ENCODE measurements at regions not wholly inside any gene's neighbourhood (a gene's known extent, or its start where the extent isn't known, plus 50 kb on each side); places are given as distances from the start of the nearest gene placed in this dataset.

DNA sequence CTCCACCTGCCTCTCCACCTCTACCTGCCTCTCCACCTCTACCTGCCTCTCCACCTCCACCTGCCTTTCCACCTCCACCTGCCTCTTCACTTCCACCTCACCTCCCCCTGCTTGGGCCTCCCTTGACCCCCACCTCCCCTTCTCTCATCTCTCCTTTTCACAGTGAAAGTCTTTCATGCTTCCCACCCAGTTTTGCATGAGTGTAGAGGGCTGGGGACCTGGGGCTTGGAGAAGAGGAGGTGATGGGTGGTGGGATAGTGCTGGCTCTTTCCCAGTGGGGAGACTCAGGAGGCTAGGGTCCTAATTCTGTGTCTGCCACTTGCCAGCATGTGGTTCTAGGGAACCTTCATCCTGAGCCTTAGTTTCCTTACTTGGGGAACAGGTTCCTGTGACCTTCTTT is 316.2 kb upstream of the C1orf174 start:
- dilution Hi-C loops (cut with HindIII; ENCODE audit: low sequenced_read_pairs, unreplicated experiment) = no loop called here
- POLR2A ChIA-PET (ENCODE audit: unreplicated experiment) = no interaction called here

More for the DNA sequence above, 316.2 kb upstream of the C1orf174 start:
- Histone ChIP-seq H3K27ac (ENCODE audit: insufficient read depth, low read length) (no peak overlapping the region), H3K9me1 (ENCODE audit: insufficient read depth, low read length) (no peaks in the 10 kb centered on the region), H4K91ac (ENCODE audit: insufficient read depth, low read depth, low read length) (no peak overlapping the region), H2BK5ac (ENCODE audit: low read depth, low read length, poor library complexity, severe bottlenecking) (no peak overlapping the region), H3K18ac (ENCODE audit: low read depth, low read length) (no peak overlapping the region), H3K4me1 (ENCODE audit: control insufficient read depth, insufficient read depth, low read length) (no peaks in the 10 kb centered on the region), H3K27me3 (ENCODE audit: control insufficient read depth, insufficient read depth, low read length) (no peaks in the 10 kb centered on the region), H4K5ac (ENCODE audit: low read depth, low read length) (no peak overlapping the region), H3K9ac (ENCODE audit: low read depth, low read length) (no peak overlapping the region), H3K4me2 (ENCODE audit: low read depth, low read length) (no peak overlapping the region), H4K20me1 (ENCODE audit: insufficient read depth, low read length) (no peaks in the 10 kb centered on the region), H3K4ac (ENCODE audit: low read depth, low read length) (no peak overlapping the region), H3K9me3 (ENCODE audit: control insufficient read depth, insufficient read depth, low read length) (peaks cover 48% of the 10 kb centered on the region), H3K4me3 (ENCODE audit: insufficient read depth, low read depth, low read length) (no peak overlapping the region), H2AFZ (replicated peaks; ENCODE audit: low read length, poor library complexity) (no peak overlapping the region), H3K79me1 (ENCODE audit: low read depth in 1 of 2, low read length in 2 of 2) (no peaks in the 10 kb centered on the region), H2BK120ac (ENCODE audit: low read depth, low read length) (no peak overlapping the region), H3K36me3 (ENCODE audit: control insufficient read depth, insufficient read depth, low read length) (no peaks in the 10 kb centered on the region), H2BK20ac (ENCODE audit: low read depth, low read length) (no peak overlapping the region), H2AK9ac (replicated peaks; ENCODE audit: low read depth, low read length, poor library complexity) (no peak overlapping the region), H2AK5ac (ENCODE audit: low read depth, low read length) (no peak overlapping the region), H2BK15ac (ENCODE audit: low read depth, low read length) (no peak overlapping the region), H4K8ac (ENCODE audit: low read depth in 2 of 2, low read length in 2 of 2) (no peak overlapping the region), H3K56ac (ENCODE audit: extremely low read depth, insufficient read depth, low read length) (no peak overlapping the region), H3K23ac (ENCODE audit: low read depth, low read length) (no peak overlapping the region), H3K14ac (replicated peaks; ENCODE audit: low read depth, low read length) (no peak overlapping the region)
- ATAC-seq (ENCODE audit: low read depth) (no peak), DNase-seq (no peak)
- TF ChIP-seq BHLHE40 (IDR thresholded peaks at IDR 0.05; ENCODE audit: low read depth, low read length) = no peak
- TF ChIP-seq NFE2L2 (IDR thresholded peaks at IDR 0.05; ENCODE audit: low read depth, low read length) = no peak
- TF ChIP-seq FOS (IDR thresholded peaks at IDR 0.05; ENCODE audit: low read depth, low read length) = no peak
- TF ChIP-seq MAZ (IDR thresholded peaks at IDR 0.05; ENCODE audit: borderline replicate concordance, low read depth, low read length) = no peak
- TF ChIP-seq RAD21 (IDR thresholded peaks at IDR 0.05; ENCODE audit: low read length) = no peak
- TF ChIP-seq, protein P1, sequence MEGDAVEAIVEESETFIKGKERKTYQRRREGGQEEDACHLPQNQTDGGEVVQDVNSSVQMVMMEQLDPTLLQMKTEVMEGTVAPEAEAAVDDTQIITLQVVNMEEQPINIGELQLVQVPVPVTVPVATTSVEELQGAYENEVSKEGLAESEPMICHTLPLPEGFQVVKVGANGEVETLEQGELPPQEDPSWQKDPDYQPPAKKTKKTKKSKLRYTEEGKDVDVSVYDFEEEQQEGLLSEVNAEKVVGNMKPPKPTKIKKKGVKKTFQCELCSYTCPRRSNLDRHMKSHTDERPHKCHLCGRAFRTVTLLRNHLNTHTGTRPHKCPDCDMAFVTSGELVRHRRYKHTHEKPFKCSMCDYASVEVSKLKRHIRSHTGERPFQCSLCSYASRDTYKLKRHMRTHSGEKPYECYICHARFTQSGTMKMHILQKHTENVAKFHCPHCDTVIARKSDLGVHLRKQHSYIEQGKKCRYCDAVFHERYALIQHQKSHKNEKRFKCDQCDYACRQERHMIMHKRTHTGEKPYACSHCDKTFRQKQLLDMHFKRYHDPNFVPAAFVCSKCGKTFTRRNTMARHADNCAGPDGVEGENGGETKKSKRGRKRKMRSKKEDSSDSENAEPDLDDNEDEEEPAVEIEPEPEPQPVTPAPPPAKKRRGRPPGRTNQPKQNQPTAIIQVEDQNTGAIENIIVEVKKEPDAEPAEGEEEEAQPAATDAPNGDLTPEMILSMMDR (conservative IDR thresholded peaks at IDR 0.05; ENCODE audit: low read depth, low read length) = no peak
- TF ChIP-seq, protein P2, sequence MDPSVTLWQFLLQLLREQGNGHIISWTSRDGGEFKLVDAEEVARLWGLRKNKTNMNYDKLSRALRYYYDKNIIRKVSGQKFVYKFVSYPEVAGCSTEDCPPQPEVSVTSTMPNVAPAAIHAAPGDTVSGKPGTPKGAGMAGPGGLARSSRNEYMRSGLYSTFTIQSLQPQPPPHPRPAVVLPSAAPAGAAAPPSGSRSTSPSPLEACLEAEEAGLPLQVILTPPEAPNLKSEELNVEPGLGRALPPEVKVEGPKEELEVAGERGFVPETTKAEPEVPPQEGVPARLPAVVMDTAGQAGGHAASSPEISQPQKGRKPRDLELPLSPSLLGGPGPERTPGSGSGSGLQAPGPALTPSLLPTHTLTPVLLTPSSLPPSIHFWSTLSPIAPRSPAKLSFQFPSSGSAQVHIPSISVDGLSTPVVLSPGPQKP (IDR thresholded peaks at IDR 0.05; ENCODE audit: borderline replicate concordance, low read depth, low read length) = no peak
- no peak for TF ChIP-seq POLR2A (IDR thresholded peaks at IDR 0.05; ENCODE audit: low read depth, low read length)
- in situ Hi-C loops (cut with MboI; ENCODE audit: low sequenced_read_pairs) = no loop called here
- BruUV-seq (replicated peaks) = no TSS peak
- intact Hi-C loops (cut with micrococcal nuclease) = no loop called here
- CTCF ChIA-PET = no interaction called here
